Calu3 (cell line): ENCODE measurements at regions not wholly inside any gene's neighbourhood (a gene's known extent, or its start where the extent isn't known, plus 50 kb on each side); places are given as distances from the start of the nearest gene placed in this dataset.

Source experiments
- BruUV-seq: library from RNA; stranded (reverse); fragments of 400-500 nt; replicated peaks from 2 replicates; lab custom pipeline; 2021; lab: Mats Ljungman, UMichigan
- CTCF ChIA-PET: fragments of 300-600 bp; sonication (Branson Sonifier 250); formaldehyde crosslinking; loops from one replicate; lab custom pipeline; 2022; ENCODE audit warnings: antibody characterized with exemption; lab: Charles Lee
- DNase-seq: peaks from one replicate; pipeline ENCODE4 v3.0.0; 2022
- H3K27ac Mint-ChIP-seq: one replicate; pipeline ENCODE4 v1.8.0; 2022; ENCODE audit warnings: mixed read lengths; ENCODE audit not compliant: unreplicated experiment
- H3K27me3 Mint-ChIP-seq: one replicate; pipeline ENCODE4 v1.8.0; 2022; ENCODE audit warnings: mixed read lengths; ENCODE audit not compliant: unreplicated experiment
- H3K36me3 Mint-ChIP-seq: one replicate; pipeline ENCODE4 v1.8.0; 2022; ENCODE audit warnings: mild to moderate bottlenecking, moderate library complexity, mixed read lengths; ENCODE audit not compliant: insufficient read depth, unreplicated experiment
- H3K4me1 Mint-ChIP-seq: one replicate; pipeline ENCODE4 v1.8.0; 2022; ENCODE audit warnings: mild to moderate bottlenecking, low read depth, mixed read lengths; ENCODE audit not compliant: unreplicated experiment
- H3K4me3 Mint-ChIP-seq: one replicate; pipeline ENCODE4 v1.8.0; 2022; ENCODE audit warnings: mild to moderate bottlenecking, low read depth, moderate library complexity, mixed read lengths; ENCODE audit not compliant: unreplicated experiment
- H3K9me3 Mint-ChIP-seq: one replicate; pipeline ENCODE4 v1.8.0; 2022; ENCODE audit warnings: low read depth, mixed read lengths; ENCODE audit not compliant: unreplicated experiment
- intact Hi-C: fragments of 100-400 bp; cut with micrococcal nuclease; formaldehyde crosslinking; loops from one replicate; pipeline ENCODE4 v1.10.0; 2022; ENCODE audit not compliant: unreplicated experiment
- TF ChIP-seq, protein P1 (sequence below): fragments of 200-600 bp; IDR thresholded peaks from one replicate; pipeline ENCODE4 v1.8.0; 2022; ENCODE audit warnings: antibody characterized with exemption; ENCODE audit not compliant: unreplicated experiment

DNA sequence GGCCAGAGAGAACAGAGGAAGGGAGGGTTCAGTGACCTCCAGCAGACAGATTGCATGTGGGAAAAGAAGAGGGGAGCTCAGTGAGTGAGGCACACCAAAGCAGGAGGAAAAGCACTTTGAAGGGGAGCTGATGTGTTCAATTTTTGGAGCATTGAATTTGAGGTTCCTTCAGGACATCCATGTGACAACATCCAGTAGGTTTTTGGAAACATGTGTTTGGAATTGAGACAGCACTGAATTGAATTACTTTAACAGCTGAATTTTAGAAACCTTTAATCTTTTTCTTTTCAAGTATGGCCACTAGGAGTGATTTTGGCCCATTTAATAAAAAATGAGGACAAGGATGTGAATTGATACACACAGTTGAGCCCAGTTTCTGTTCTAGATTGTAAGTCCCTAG, 101.8 kb upstream of the SEC61G start:
- Mint-ChIP-seq H3K36me3 (no peaks in the 10 kb centered on the region), H3K27ac (no peak overlapping the region), H3K4me3 (no peak overlapping the region), H3K4me1 (peaks cover 20% of the 10 kb centered on the region), H3K9me3 (no peaks in the 10 kb centered on the region), H3K27me3 (no peaks in the 10 kb centered on the region)
- no TSS peak for BruUV-seq
- intact Hi-C loops, result no loop called here
- TF ChIP-seq, protein P1, sequence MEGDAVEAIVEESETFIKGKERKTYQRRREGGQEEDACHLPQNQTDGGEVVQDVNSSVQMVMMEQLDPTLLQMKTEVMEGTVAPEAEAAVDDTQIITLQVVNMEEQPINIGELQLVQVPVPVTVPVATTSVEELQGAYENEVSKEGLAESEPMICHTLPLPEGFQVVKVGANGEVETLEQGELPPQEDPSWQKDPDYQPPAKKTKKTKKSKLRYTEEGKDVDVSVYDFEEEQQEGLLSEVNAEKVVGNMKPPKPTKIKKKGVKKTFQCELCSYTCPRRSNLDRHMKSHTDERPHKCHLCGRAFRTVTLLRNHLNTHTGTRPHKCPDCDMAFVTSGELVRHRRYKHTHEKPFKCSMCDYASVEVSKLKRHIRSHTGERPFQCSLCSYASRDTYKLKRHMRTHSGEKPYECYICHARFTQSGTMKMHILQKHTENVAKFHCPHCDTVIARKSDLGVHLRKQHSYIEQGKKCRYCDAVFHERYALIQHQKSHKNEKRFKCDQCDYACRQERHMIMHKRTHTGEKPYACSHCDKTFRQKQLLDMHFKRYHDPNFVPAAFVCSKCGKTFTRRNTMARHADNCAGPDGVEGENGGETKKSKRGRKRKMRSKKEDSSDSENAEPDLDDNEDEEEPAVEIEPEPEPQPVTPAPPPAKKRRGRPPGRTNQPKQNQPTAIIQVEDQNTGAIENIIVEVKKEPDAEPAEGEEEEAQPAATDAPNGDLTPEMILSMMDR, result no peak
- no peak for DNase-seq
- CTCF ChIA-PET, result interaction anchor here (1.2 to 1.3 kb wide), 2 partner anchors 13 to 394 kb away, joined by 3 read pairs; no protein-coding TSS in a partner anchor

GRCh38 chr7:54864663-54865062, 105.7 kb upstream of the SEC61G start:
- Mint-ChIP-seq H3K36me3 (no peaks in the 10 kb centered on the region), H3K4me3 (no peak overlapping the region), H3K9me3 (no peaks in the 10 kb centered on the region), H3K4me1 (peaks cover 19% of the 10 kb centered on the region), H3K27me3 (no peaks in the 10 kb centered on the region), H3K27ac (no peak overlapping the region)
- CTCF ChIA-PET, result interaction anchor here (0.9 to 1.5 kb wide), 3 partner anchors 10 to 201 kb away, joined by 3 to 6 read pairs (median 3); no protein-coding TSS in a partner anchor
- DNase-seq, result no peak
- intact Hi-C loops, result no loop called here
- no TSS peak for BruUV-seq
- TF ChIP-seq, protein P1, result no peak

DNA sequence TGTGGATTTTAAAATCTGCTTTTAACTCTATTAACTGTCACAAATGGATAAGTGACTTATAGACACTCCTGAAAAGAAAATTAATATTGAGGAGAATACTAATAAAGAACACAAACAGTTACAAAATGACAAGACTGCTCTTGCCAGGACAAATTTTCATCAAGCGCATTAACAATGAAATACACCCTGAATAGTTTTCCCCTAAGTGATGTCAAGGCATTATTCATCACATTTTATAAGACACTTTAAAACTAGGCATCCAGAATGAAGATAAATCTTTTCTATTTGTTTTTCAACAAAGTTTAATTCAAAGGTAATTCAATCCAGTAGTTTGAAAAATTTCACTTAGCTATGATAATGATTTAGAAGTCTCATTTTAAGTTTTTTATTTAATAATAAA, 110.5 kb upstream of the SEC61G start:
- H3K4me1 Mint-ChIP-seq, result peaks cover 6% of the 10 kb centered on the region
- intact Hi-C loops, result no loop called here
- no peak for DNase-seq
- no peaks in the 10 kb centered on the region for H3K36me3 Mint-ChIP-seq
- TF ChIP-seq, protein P1, result no peak
- no peak overlapping the region for H3K4me3 Mint-ChIP-seq
- H3K27me3 Mint-ChIP-seq, result no peaks in the 10 kb centered on the region
- H3K27ac Mint-ChIP-seq, result no peak overlapping the region
- CTCF ChIA-PET, result no interaction called here
- H3K9me3 Mint-ChIP-seq, result no peaks in the 10 kb centered on the region
- BruUV-seq, result no TSS peak

GRCh38 chr7:54874804-54875203, 115.8 kb upstream of the SEC61G start:
- no TSS peak for BruUV-seq
- Mint-ChIP-seq H3K4me3 (no peak overlapping the region), H3K27ac (no peak overlapping the region), H3K9me3 (no peaks in the 10 kb centered on the region), H3K36me3 (peaks cover 6% of the 10 kb centered on the region), H3K27me3 (no peaks in the 10 kb centered on the region), H3K4me1 (peaks cover 29% of the 10 kb centered on the region)
- intact Hi-C loops, result loop anchor here (5.0 kb wide), 4 partner anchors 112 to 257 kb away; no protein-coding TSS in a partner anchor
- CTCF ChIA-PET, result interaction anchor here (0.5 to 1.4 kb wide), 4 partner anchors 10 to 1010 kb away, joined by 3 to 10 read pairs (median 4); no protein-coding TSS in a partner anchor
- no peak for DNase-seq
- TF ChIP-seq, protein P1, result no peak
